Neuronal stem cell (in vitro differentiated cells): ENCODE measurements at regions not wholly inside any gene's neighbourhood (a gene's known extent, or its start where the extent isn't known, plus 50 kb on each side); places are given as distances from the start of the nearest gene placed in this dataset.

Experiments used
- DNase-seq: peaks from one replicate; pipeline ENCODE4 v3.0.0-alpha.2; 2013; ENCODE audit warnings: low spot score
- H2AFZ ChIP-seq: one replicate; pipeline ENCODE4 v1.6.1; 2013; ENCODE audit warnings: mild to moderate bottlenecking, low read length, inconsistent platforms
- H2AK5ac ChIP-seq: 2 replicates; pipeline ENCODE4 v1.6.1; 2013; ENCODE audit warnings: low read depth, mild to moderate bottlenecking, inconsistent platforms, low read length, moderate library complexity, mixed read lengths
- H2BK120ac ChIP-seq: 2 replicates; pipeline ENCODE4 v1.6.1; 2013; ENCODE audit warnings: low read depth, mild to moderate bottlenecking, inconsistent platforms, low read length, moderate library complexity, mixed read lengths
- H2BK12ac ChIP-seq: one replicate; pipeline ENCODE4 v1.6.1; 2013; ENCODE audit warnings: low read length, inconsistent platforms
- H2BK15ac ChIP-seq: 2 replicates; pipeline ENCODE4 v1.6.1; 2013; ENCODE audit warnings: mild to moderate bottlenecking, low read length, inconsistent platforms, mixed read lengths
- H2BK5ac ChIP-seq: one replicate; pipeline ENCODE4 v1.6.1; 2013; ENCODE audit warnings: inconsistent platforms, mild to moderate bottlenecking, low read length, moderate library complexity
- H3K14ac ChIP-seq: one replicate; pipeline ENCODE4 v1.6.1; 2013; ENCODE audit warnings: low read length, inconsistent platforms
- H3K18ac ChIP-seq: 2 replicates; pipeline ENCODE4 v1.6.1; 2013; ENCODE audit warnings: low read length, inconsistent platforms
- H3K23ac ChIP-seq: 2 replicates; pipeline ENCODE4 v1.6.1; 2013; ENCODE audit warnings: low read depth, mild to moderate bottlenecking, mixed read lengths, low read length, inconsistent platforms; ENCODE audit not compliant: poor library complexity
- H3K27ac ChIP-seq: replicated peaks from 3 replicates; pipeline ENCODE4 v1.5.1; 2013; ENCODE audit warnings: low read length, inconsistent platforms
- H3K27me3 ChIP-seq, 3 experiments: 2 replicates each; pipeline ENCODE4 v1.6.1; 2013; ENCODE audit warnings: low read length in 3 of 3, mild to moderate bottlenecking in 2 of 3, inconsistent platforms in 1 of 3, low read depth in 1 of 3, mixed read lengths in 1 of 3, moderate library complexity in 1 of 3; ENCODE audit not compliant: control insufficient read depth in 3 of 3, insufficient read depth in 3 of 3
- H3K36me3 ChIP-seq, 2 donors: replicated peaks in 1 of 2; 2 replicates each; pipeline ENCODE4 v1.6.1; 2013; ENCODE audit warnings: low read length in 2 of 2; ENCODE audit not compliant: control insufficient read depth in 2 of 2, insufficient read depth in 2 of 2
- H3K4ac ChIP-seq: 2 replicates; pipeline ENCODE4 v1.6.1; 2013; ENCODE audit warnings: inconsistent platforms, mild to moderate bottlenecking, low read length, moderate library complexity
- H3K4me1 ChIP-seq, 2 donors: 1 replicate in 1 of 2; 2 replicates in 1 of 2; pipeline ENCODE4 v1.6.1; 2013; ENCODE audit warnings: low read length in 2 of 2, low read depth in 1 of 2; ENCODE audit not compliant: control insufficient read depth in 2 of 2, insufficient read depth in 1 of 2
- H3K4me2 ChIP-seq: one replicate; pipeline ENCODE4 v1.6.1; 2013; ENCODE audit warnings: mild to moderate bottlenecking, low read length, inconsistent platforms; ENCODE audit not compliant: insufficient read depth, poor library complexity, severe bottlenecking
- H3K4me3 ChIP-seq, 2 donors: 2 replicates each; pipeline ENCODE4 v1.5.1; 2013; ENCODE audit warnings: low read length in 2 of 2, mild to moderate bottlenecking in 2 of 2, inconsistent platforms in 1 of 2, moderate library complexity in 1 of 2
- H3K79me1 ChIP-seq: one replicate; pipeline ENCODE4 v1.6.1; 2013; ENCODE audit warnings: low read depth, mild to moderate bottlenecking, inconsistent platforms, low read length, moderate library complexity
- H3K9ac ChIP-seq: one replicate; pipeline ENCODE4 v1.6.1; 2013; ENCODE audit warnings: mild to moderate bottlenecking, low read depth, low read length, inconsistent platforms; ENCODE audit not compliant: poor library complexity
- H3K9me3 ChIP-seq, 2 donors: replicated peaks in 1 of 2; 2 replicates each; pipeline versions ENCODE3 to v1.6.1; 2013; ENCODE audit warnings: low read length in 2 of 2, mild to moderate bottlenecking in 2 of 2, inconsistent platforms in 1 of 2, low read depth in 1 of 2, mixed read lengths in 1 of 2, moderate library complexity in 1 of 2; ENCODE audit not compliant: control insufficient read depth in 2 of 2, insufficient read depth in 1 of 2
- H4K8ac ChIP-seq: one replicate; pipeline ENCODE4 v1.6.1; 2013; ENCODE audit warnings: low read depth, mild to moderate bottlenecking, inconsistent platforms, low read length, moderate library complexity
- H4K91ac ChIP-seq: one replicate; pipeline ENCODE4 v1.6.1; 2013; ENCODE audit warnings: low read length, low read depth, mild to moderate bottlenecking, inconsistent platforms; ENCODE audit not compliant: poor library complexity
- WGBS, 2 donors: extraction: QIAGEN DNeasy Blood & Tissue Kit; methylation state at CpG; one replicate each; pipeline ENCODE4 v1.1.7; 2013; ENCODE audit warnings: missing lambda C conversion rate in 2 of 2, mixed read lengths in 1 of 2; ENCODE audit not compliant: insufficient read length in 2 of 2, insufficient replicate concordance in 1 of 2; ENCODE audit errors: extremely low coverage in 2 of 2; 5-methylcytosine and 5-hydroxymethylcytosine counted together

DNA sequence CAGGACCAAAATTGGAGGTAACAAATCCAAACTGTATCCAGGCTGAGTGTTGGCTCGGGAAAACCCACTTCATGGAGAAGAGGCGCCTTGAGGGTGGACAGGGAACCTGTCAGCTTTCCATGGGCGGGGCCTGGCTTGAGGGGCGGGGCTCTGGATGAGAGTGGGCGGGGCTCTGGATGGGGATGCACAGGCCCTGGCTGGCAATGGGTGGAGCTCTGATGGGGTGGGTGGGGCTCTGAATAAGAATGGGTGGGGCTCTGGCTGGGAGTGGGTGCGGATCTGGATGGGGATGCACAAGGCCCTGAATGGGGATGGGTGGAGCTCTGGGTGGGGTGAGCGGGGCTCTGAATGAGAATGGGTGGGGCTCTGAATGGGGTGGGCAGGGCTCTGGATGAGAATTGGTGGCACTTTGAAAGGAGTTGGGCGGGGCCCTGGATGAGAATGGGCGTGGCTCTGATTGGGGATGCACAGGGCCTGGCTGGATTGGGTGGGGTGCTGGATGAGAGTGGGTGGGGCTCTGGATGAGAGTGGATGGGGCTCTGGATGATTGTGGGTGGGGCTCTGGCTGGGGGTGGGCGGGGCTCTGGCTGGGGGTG is 96.6 kb upstream of the NPTX2 start:
- no peaks in the 10 kb centered on the region for H3K79me1 ChIP-seq
- H3K9me3 ChIP-seq = peaks cover 0 to 6% of the 10 kb centered on the region in 2 donors
- H2AFZ ChIP-seq = no peak overlapping the region
- no peak overlapping the region for H4K91ac ChIP-seq
- no CpG with 5 or more reads among the region's 10 CpGs for WGBS, 2 donors
- no peaks in the 10 kb centered on the region for H3K27me3 ChIP-seq
- H2AK5ac ChIP-seq = no peak overlapping the region
- H2BK12ac ChIP-seq = no peak overlapping the region
- no peak overlapping the region for H3K9ac ChIP-seq
- H2BK120ac ChIP-seq = no peak overlapping the region
- no peak overlapping the region for H3K23ac ChIP-seq
- H3K36me3 ChIP-seq = no peaks in the 10 kb centered on the region
- H2BK5ac ChIP-seq = no peak overlapping the region
- H3K27ac ChIP-seq = no peak overlapping the region
- H3K4me2 ChIP-seq = no peak overlapping the region
- no peak for DNase-seq
- H2BK15ac ChIP-seq = no peak overlapping the region
- no peak overlapping the region for H3K18ac ChIP-seq
- no peak overlapping the region for H3K4ac ChIP-seq
- H4K8ac ChIP-seq = no peak overlapping the region
- H3K14ac ChIP-seq = no peak overlapping the region
- no peak overlapping the region for H3K4me3 ChIP-seq
- no peaks in the 10 kb centered on the region for H3K4me1 ChIP-seq

DNA sequence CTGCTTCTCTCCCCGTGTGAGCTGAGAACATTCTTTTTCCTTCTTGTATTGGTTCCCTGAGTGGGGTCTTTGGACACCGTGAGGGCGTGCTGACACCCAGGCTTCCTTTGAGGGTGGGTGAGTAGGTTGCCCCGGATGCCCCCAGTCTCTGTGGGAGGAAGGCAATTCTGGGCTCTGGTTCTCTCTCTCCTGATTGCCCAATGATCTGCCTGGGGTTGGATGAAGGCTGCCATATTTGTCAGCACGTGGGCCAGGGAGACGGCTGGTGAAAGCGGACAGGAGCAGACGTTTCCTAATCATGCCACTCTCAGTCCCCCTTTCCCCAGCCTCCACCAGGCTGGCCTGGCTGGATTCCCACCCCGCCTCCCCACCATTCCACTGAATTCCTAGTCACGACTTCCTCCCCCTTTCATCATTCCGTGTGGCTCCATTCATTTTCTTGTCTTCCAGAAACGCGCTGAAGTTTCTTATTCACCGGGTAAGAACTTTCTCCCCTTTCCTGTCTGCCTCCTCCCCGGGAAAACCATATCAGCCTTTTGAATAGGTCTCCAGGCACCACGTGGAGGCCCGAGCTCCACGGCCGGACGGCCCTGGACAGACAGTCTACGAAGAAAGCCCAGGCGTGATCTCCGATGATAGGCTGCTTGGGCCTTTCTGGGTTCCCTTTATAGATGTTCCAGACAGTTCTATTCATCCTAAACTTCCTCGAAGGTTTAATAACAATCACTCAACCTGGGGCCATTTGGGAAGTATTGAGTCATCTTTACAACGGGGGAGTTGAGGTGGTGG is 98.7 kb upstream of the NPTX2 start:
- no peak for DNase-seq
- Histone ChIP-seq H3K79me1 (no peaks in the 10 kb centered on the region), H3K14ac (no peak overlapping the region), H3K27ac (no peak overlapping the region), H3K36me3 (no peaks in the 10 kb centered on the region), H3K4me2 (no peak overlapping the region), H3K18ac (no peak overlapping the region), H2AFZ (no peak overlapping the region), H2BK15ac (no peak overlapping the region), H3K27me3 (no peaks in the 10 kb centered on the region), H2BK5ac (no peak overlapping the region), H3K4ac (no peak overlapping the region), H2AK5ac (no peak overlapping the region), H4K91ac (no peak overlapping the region), H3K4me3 (no peak overlapping the region), H3K9me3 (peaks cover 0 to 3% of the 10 kb centered on the region in 2 donors), H2BK120ac (no peak overlapping the region), H3K9ac (no peak overlapping the region), H3K4me1 (no peaks in the 10 kb centered on the region), H4K8ac (no peak overlapping the region), H3K23ac (no peak overlapping the region), H2BK12ac (no peak overlapping the region)
- WGBS, 2 donors = no CpG with 5 or more reads among the region's 25 CpGs

DNA sequence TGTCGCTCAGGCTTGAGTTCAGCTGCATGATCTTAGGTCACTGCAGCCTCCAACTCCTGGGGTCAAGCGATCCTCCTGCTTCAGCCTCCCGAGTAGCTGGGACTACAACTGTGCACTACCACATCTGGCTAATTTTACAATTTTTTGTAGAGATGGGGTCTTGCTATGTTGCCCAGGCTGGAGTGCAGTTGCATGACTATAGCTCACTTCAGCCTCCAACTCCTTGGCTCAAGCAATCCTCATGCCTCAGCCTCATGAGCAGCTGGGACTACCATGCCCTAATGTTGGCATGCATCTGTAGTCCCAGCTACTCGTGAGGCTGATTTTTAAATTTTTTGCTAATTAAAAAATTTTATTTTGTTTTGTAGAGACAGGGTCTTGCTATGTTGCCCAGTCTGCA is 101.9 kb upstream of the NPTX2 start:
- Histone ChIP-seq H4K91ac (no peak overlapping the region), H3K9me3 (no peaks in the 10 kb centered on the region), H2AFZ (no peak overlapping the region), H3K14ac (no peak overlapping the region), H3K9ac (no peak overlapping the region), H3K4me3 (no peak overlapping the region), H3K4ac (no peak overlapping the region), H3K4me1 (no peaks in the 10 kb centered on the region), H3K27ac (no peak overlapping the region), H3K27me3 (no peaks in the 10 kb centered on the region), H2BK5ac (no peak overlapping the region), H2BK120ac (no peak overlapping the region), H3K36me3 (no peaks in the 10 kb centered on the region), H3K79me1 (no peaks in the 10 kb centered on the region), H2BK15ac (no peak overlapping the region), H3K18ac (no peak overlapping the region), H4K8ac (no peak overlapping the region), H2AK5ac (no peak overlapping the region), H3K4me2 (no peak overlapping the region), H2BK12ac (no peak overlapping the region), H3K23ac (no peak overlapping the region)
- no peak for DNase-seq
- no CpG with 5 or more reads among the region's 4 CpGs for WGBS, 2 donors

DNA sequence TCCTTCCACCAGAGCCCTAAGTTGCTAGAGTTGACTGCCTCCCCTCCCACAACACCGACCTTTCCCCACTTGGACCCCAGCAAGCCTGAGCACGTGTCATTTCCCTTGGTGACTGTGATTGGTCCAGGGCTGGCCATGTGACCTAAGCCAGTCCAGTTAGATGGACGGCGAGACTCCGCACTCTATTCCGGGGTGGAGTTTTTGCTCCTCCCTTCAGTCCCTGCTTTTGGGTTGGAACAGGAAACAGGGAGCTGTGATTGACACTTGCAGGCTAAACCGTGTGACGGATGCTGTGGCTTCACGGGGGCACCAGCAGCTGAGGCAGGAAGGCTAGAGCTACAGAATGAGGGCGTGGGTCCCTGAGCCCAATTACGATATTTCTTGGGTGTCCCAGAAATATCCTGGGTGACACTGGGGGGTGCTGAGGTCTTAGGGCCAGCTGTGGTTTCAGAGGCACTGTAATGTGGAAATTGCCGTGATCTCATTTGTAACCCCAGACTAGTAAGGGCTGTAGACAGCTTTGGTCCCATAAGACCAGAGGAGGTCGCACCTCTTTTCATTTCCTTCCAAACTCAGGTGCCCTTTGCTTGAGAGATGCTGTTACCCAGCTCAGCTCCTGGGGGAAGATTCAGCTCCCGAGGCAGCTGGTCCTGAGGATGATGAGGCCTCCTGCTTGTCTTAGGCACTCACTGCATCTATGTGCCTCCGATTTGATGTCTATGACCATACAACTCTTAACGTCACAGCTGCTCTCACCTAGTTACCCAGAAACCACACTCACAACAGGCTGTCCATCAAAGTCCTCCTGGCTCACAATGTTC is 102.7 kb upstream of the NPTX2 start:
- H3K9ac ChIP-seq = no peak overlapping the region
- no CpG with 5 or more reads among the region's 16 CpGs for WGBS, 2 donors

More for the DNA sequence above, 102.7 kb upstream of the NPTX2 start:
- Histone ChIP-seq H4K91ac (no peak overlapping the region), H2BK5ac (no peak overlapping the region), H3K79me1 (no peaks in the 10 kb centered on the region), H3K4ac (no peak overlapping the region), H4K8ac (no peak overlapping the region), H3K36me3 (no peaks in the 10 kb centered on the region), H3K23ac (no peak overlapping the region), H2BK12ac (no peak overlapping the region), H3K4me3 (no peak overlapping the region), H2BK120ac (no peak overlapping the region), H3K27me3 (no peaks in the 10 kb centered on the region), H3K9me3 (no peaks in the 10 kb centered on the region), H3K14ac (no peak overlapping the region), H2AFZ (no peak overlapping the region), H3K27ac (no peak overlapping the region), H3K4me2 (no peak overlapping the region), H2BK15ac (no peak overlapping the region), H3K18ac (no peak overlapping the region), H2AK5ac (no peak overlapping the region), H3K4me1 (no peaks in the 10 kb centered on the region)
- DNase-seq = no peak
